ENCODE measurements at regions not wholly inside any gene's neighbourhood (a gene's known extent, or its start where the extent isn't known, plus 50 kb on each side); places are given as distances from the start of the nearest gene placed in this dataset.

DNA sequence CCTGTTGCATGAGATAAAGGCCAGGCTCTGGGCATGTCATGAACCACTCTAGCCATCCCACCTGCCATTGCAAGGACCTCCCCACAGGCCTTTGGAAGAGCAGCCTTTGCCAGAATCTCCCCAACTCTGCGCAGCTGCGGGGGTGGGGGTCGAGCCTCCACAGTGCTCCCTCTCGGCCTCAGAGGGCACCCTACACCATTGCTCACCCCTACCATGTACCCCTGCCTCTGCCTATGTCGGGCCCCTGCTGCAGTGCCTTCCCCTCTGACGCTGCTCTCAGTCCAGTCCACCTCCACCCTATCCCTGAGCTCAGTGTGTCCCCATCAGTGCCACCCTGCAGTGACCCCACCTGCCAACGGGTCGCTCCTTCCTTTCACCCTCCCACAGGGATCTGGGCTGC lies 679.7 kb upstream of the RAB6C start:
- no peak for DNase-seq (ENCODE audit: low read depth in 1 of 2, low spot score in 1 of 2)

- DNase-seq (ENCODE audit: low read depth in 1 of 2, low spot score in 1 of 2) = no peak
Observed at GRCh38 chr2:129300456-129300855, 679.0 kb upstream of the RAB6C start.

DNA sequence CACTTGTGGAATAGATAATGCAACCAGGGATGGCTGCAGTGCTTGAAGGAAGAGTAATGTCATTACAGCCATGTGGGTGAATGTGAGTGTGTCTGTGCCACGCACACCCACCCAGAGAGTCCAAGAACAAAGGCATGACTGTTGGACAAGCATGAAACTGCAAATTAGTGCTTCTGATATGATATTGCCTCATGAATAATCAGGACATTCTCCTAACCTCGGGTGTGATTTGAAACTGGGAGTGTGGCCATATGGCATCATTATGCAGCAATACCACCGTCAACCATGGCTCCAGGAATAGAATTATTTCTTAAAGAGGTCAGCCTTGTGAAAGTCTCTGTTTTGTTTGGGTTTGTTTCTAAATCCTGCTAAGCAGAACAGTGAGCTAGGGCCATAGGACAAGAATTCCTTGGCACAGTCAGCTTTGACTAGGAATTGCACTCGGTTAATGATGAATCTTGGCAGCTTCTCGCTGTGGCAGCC lies 678.0 kb upstream of the RAB6C start:
- DNase-seq (ENCODE audit: low read depth in 1 of 2, low spot score in 1 of 2) = no peak

- no peak for DNase-seq (ENCODE audit: low read depth in 1 of 2, low spot score in 1 of 2)
Observed at GRCh38 chr2:129302106-129302505, 677.4 kb upstream of the RAB6C start.

- no peak for DNase-seq (ENCODE audit: low read depth in 1 of 2, low spot score in 1 of 2)
Observed at GRCh38 chr2:129302561-129303183, 676.8 kb upstream of the RAB6C start.

DNA sequence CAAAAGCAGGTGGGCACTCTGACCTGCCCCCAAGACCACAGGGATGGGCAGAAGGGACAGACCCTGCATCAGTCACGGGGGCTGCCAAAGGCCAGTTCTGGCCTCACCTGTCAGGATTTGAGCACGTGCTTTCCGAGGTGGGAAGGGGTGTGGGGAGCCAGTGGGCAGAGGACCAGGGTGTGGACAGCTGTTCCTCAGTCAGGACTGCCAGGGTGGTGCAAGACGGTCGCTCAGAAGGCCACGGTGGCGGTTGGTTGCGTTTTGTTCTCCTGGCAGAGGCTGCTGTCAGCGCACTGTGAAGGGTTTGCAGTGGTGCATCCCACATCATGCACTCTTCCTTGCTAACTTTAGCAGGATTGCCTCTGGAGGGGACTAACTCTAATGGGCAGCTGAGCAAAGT lies 665.3 kb upstream of the RAB6C start:
- DNase-seq (ENCODE audit: low read depth in 1 of 2, low spot score in 1 of 2) = no peak

- DNase-seq (ENCODE audit: low read depth in 1 of 2, low spot score in 1 of 2) = no peak
Observed at GRCh38 chr2:129318581-129319421, 660.7 kb upstream of the RAB6C start.

DNA sequence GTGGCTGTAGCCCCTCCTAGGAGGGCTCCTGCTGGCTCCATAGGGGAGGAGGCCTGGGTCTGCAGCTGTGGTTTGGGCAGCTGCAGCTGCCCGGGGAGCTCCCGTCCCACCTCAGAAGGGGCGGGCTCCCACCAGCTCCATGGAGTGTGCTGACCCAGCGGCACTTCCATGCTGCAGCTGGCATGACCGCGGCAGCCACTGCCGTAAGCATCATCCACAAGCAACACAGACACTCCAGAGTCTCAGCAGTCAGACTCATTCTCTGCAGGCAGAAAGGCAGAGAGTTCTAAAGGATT lies 660.1 kb upstream of the RAB6C start:
- DNase-seq (ENCODE audit: low read depth in 1 of 2, low spot score in 1 of 2) = no peak

DNA sequence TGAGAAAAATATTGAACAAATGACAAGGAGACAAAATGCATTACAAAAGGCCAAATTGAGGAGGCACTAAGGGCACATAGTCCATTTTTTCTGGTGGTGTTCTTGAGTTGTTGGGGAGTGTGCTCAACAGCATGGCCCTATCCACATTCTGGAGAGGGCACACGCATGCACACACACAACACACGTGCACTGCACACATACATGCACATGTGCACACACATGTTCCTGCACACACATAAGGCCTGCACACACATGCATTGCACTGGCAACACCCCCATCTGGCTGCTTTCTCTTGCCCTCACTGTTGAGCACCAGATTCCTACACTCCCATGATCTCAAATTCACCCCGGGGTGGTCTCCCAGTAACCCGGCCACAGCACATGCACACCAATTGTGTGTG lies 659.2 kb upstream of the RAB6C start:
- no peak for DNase-seq (ENCODE audit: low read depth in 1 of 2, low spot score in 1 of 2)

DNA sequence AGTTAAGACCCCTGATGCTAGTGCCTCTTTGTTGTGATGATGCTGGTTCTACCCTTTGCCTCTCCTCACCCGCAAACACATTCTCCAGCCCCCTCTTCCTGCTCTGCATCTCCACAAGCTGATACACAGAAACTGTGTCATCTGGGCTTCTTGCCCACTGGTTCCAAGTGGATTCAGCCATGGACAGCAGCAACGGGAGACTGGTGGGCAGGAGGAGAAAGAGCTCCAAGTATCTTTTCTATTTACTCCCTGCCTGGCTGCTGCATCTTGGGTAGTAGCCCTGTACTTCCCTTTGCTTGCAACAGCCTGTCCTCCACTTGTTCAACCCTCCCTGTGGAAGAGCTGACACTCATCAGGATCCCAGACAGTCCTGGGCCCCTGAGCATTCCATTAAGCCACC lies 655.1 kb upstream of the RAB6C start:
- no peak for DNase-seq (ENCODE audit: low read depth in 1 of 2, low spot score in 1 of 2)

DNA sequence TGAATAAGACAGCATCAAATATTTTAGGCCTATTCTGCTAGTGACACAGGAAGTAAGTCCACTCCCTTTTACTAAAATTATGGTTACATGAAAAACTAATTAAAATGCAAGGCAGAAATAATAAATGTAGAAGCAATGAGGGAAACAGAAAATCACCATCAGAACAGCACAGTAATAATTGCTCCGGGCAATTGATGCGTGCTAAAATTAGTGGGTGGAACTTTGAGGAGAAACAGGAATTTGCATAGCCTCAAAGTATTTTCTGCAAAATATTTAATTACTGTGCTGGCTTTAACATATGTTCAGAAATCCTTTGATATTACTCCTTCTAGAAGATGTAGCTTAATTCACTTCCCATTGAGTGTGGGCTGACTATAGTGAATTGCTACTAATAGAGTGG lies 654.3 kb upstream of the RAB6C start:
- no peak for DNase-seq (ENCODE audit: low read depth in 1 of 2, low spot score in 1 of 2)

DNA sequence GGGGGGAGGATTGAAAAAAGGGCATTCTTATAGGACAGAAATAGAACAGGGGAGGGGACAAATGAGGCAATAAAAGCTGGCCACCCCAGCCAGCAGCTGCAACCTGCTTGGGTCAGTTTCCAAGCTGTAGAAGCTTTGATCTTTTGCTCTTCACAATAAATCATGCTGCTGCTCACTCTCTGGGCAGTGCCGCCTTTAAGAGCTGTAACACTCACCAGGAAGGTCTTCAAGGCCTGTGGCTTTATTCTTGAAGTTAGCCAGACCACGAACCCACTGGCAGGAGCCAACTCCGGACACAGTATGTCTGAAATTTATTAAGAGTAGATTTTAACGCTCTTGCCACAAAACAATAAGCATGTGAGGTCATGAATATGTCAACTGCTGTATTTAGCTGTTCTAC lies 649.9 kb upstream of the RAB6C start:
- DNase-seq (ENCODE audit: low read depth in 1 of 2, low spot score in 1 of 2) = no peak

- no peak for DNase-seq (ENCODE audit: low read depth in 1 of 2, low spot score in 1 of 2)
Observed at GRCh38 chr2:129330504-129330903, 649.0 kb upstream of the RAB6C start.

DNA sequence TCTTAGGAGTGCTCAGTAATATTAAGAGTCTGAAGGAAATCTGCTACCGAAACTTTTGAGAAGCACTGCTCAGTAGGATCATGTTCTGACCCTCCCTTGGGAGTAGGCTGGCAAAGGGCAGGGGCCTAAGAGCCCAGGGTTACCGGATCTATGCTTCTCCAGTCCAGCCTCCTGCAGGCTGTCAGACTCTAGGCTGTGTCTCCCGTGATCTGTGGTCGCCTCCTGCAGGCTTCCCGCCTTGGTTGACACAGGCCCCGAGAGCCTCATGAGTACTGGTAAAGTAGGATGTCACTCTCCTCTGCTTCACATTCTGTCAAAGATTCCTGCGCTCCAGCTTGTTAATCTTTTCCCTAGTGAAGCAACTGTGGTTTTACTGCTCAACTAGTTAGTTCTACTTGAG lies 647.8 kb upstream of the RAB6C start:
- DNase-seq (ENCODE audit: low read depth in 1 of 2, low spot score in 1 of 2) = no peak

DNA sequence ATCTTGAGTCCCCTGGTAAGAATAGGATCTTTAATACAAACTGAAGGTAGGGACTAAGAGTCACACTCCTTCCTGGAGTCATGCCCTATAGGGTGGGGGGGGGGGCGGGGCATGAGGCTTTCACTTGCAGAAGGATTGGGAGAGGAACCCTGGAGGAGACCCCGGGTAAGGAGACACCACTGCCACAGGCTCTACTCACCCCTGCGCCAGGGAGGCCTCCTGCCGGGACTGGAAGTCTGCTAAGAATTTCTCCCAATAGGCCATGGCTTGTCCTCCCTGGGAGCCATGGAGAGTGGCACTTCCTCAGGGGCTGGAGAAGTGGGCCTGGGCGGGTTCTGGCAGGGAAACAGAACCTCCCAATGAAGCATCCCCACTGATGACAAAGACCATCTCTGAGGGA lies 645.3 kb upstream of the RAB6C start:
- DNase-seq (ENCODE audit: low read depth in 1 of 2, low spot score in 1 of 2) = no peak

- DNase-seq (ENCODE audit: low read depth in 1 of 2, low spot score in 1 of 2) = no peak
Observed at GRCh38 chr2:129334696-129335410, 644.6 kb upstream of the RAB6C start.

DNA sequence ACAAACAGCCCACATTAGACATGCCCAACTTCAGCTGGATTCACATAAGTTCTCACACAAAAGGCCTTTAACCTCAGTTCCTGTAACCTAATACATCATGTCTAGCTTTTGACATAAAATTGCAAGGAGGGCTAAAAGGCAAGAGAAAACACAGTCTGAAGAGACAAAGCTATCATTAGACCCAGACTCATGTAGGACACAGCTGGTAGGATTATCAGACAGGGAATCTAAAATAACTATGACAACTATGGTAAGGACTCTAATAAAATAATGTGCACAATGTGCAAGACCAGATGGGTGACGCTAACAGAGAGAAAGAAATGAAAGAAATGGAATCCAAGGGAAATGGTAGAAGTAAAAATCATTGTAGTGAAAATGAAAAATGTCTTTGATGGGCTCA lies 643.2 kb upstream of the RAB6C start:
- no peak for DNase-seq (ENCODE audit: low read depth in 1 of 2, low spot score in 1 of 2)

DNA sequence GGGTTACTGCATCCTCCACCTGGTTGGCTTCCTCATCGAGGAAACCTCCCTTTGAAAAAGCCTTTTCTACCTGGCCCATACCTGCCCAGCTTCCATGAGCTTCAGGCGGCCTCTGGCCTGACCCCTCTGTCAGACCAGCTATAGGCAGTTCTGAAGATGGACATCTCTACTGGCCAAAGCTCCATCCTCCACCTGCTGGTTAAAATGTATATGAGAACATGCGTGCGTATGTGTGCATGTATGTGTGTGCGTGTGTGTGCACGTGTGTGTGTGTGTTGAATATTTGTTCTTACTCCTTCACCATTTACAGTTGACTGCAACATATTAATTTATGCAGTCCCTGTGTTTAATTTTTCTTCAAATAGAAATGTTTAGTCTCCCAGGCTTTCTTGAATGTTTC lies 642.4 kb upstream of the RAB6C start:
- DNase-seq (ENCODE audit: low read depth in 1 of 2, low spot score in 1 of 2) = no peak

DNA sequence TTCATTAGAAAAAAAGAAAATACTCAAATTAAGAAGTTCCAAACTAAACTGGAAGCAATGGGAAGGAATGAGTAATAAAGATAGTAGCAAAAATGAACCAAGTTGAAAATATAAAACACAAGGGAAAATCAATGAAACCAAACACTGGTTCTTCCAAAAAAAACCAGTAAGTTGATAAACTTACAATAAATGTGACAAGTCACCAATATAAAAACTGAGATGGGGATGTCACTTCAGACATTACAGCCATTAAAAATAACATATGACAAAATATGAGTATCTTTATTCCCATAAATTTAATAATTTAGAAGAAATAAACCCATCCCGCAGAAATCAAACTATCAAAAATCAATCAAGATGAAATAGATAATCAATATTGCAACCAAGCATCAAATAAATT lies 633.9 kb upstream of the RAB6C start:
- no peak for DNase-seq (ENCODE audit: low read depth in 1 of 2, low spot score in 1 of 2)

DNA sequence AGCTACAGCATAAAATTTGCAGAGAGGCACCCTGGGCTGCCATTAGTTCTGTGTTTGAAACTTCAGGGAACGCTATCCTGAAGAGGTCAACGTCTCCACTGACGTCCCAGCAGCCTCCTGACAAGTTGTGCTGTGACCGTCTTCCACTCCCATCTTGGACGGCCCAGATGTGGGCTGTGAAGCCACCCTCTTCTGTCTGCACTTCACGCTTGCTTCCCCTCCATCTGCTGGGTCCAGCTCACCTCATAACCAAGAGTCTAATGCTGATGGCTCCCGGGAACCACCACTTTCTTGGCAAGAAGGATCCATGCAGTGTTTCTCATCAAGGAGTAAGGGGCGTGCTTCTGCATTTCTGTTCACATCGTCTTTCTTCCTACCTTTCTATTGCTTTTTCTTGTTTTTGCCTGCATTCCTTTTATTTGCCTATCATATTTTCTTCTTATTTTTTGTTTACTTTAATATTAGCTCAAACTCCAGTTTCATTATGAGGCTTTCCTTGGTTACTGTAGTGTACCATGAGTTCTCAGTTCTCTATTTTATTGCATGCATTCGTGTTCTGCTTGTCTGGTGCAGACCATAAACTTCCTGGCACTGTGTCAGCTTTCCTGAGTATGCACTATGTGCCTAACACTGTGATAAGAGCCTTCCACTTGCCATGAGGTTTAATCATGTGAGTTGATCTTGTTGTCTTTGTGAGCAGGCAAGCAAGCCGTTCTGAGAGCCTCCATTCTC lies 631.8 kb upstream of the RAB6C start:
- DNase-seq (ENCODE audit: low read depth in 1 of 2, low spot score in 1 of 2) = no peak

DNA sequence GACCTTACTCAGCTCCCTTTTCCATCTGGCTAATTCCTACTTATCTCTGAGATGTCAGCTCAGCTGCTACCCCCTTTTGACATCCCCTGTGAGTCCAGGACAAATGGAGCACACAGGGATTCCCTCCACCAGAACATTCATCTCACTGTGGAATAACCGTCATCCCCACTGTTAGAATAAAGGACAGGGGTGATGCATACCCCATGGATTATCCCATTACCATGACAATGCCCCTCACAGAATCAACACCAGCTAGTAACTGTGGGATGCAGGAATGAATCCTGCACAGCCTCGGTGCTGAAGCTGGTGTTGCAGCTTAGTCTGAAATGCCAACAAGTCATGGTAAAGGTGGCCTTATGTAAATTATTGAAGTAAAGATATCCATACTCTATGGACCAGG lies 624.8 kb upstream of the RAB6C start:
- DNase-seq (ENCODE audit: low read depth in 1 of 2, low spot score in 1 of 2) = no peak

- no peak for DNase-seq (ENCODE audit: low read depth in 1 of 2, low spot score in 1 of 2)
Observed at GRCh38 chr2:129361688-129362087, 617.8 kb upstream of the RAB6C start.
